ENCODE measurements at regions not wholly inside any gene's neighbourhood (a gene's known extent, or its start where the extent isn't known, plus 50 kb on each side); places are given as distances from the start of the nearest gene placed in this dataset.

GRCh38 chr6:100168148-100168547, 174.1 kb upstream of the MCHR2 start:
- Histone ChIP-seq H3K27ac (ENCODE audit: low read depth in 1 of 2, low read length in 1 of 2) (no peak overlapping the region), H3K4me1 (ENCODE audit: control insufficient read depth in 2 of 2, insufficient read depth in 2 of 2, low read length in 2 of 2) (no peaks in the 10 kb centered on the region), H3K9me3 (ENCODE audit: control insufficient read depth in 2 of 2, insufficient read depth in 1 of 2, low read length in 1 of 2) (no peaks in the 10 kb centered on the region), H3K4me3 (ENCODE audit: low read length in 2 of 2) (no peak overlapping the region), H3K27me3 (ENCODE audit: control insufficient read depth in 2 of 2, insufficient read depth in 1 of 2, low read length in 1 of 2) (no peaks in the 10 kb centered on the region), H3K36me3 (ENCODE audit: control insufficient read depth in 2 of 2, insufficient read depth in 2 of 2, low read length in 1 of 2) (no peaks in the 10 kb centered on the region)
- 45% methylated on average over 3 of the region's 3 CpGs for WGBS
- DNase-seq (ENCODE audit: low read depth in 6 of 9, low spot score in 9 of 9): no peak

GRCh38 chr6:100167585-100167984, 173.6 kb upstream of the MCHR2 start:
- Histone ChIP-seq H3K36me3 (ENCODE audit: control insufficient read depth in 2 of 2, insufficient read depth in 2 of 2, low read length in 1 of 2) (no peaks in the 10 kb centered on the region), H3K4me1 (ENCODE audit: control insufficient read depth in 2 of 2, insufficient read depth in 2 of 2, low read length in 2 of 2) (no peaks in the 10 kb centered on the region), H3K4me3 (ENCODE audit: low read length in 2 of 2) (no peak overlapping the region), H3K9me3 (ENCODE audit: control insufficient read depth in 2 of 2, insufficient read depth in 1 of 2, low read length in 1 of 2) (no peaks in the 10 kb centered on the region), H3K27me3 (ENCODE audit: control insufficient read depth in 2 of 2, insufficient read depth in 1 of 2, low read length in 1 of 2) (no peaks in the 10 kb centered on the region), H3K27ac (ENCODE audit: low read depth in 1 of 2, low read length in 1 of 2) (no peak overlapping the region)
- 28% methylated on average over 4 of the region's 4 CpGs for WGBS
- no peak for DNase-seq (ENCODE audit: low read depth in 6 of 9, low spot score in 9 of 9)

GRCh38 chr6:100166956-100167355, 172.9 kb upstream of the MCHR2 start:
- H3K36me3 ChIP-seq (ENCODE audit: control insufficient read depth in 2 of 2, insufficient read depth in 2 of 2, low read length in 1 of 2): no peaks in the 10 kb centered on the region
- no peaks in the 10 kb centered on the region for H3K4me1 ChIP-seq (ENCODE audit: control insufficient read depth in 2 of 2, insufficient read depth in 2 of 2, low read length in 2 of 2)
- H3K4me3 ChIP-seq (ENCODE audit: low read length in 2 of 2): no peak overlapping the region
- DNase-seq (ENCODE audit: low read depth in 6 of 9, low spot score in 9 of 9): no peak
- H3K27me3 ChIP-seq (ENCODE audit: control insufficient read depth in 2 of 2, insufficient read depth in 1 of 2, low read length in 1 of 2): no peaks in the 10 kb centered on the region
- H3K27ac ChIP-seq (ENCODE audit: low read depth in 1 of 2, low read length in 1 of 2): no peak overlapping the region
- H3K9me3 ChIP-seq (ENCODE audit: control insufficient read depth in 2 of 2, insufficient read depth in 1 of 2, low read length in 1 of 2): no peaks in the 10 kb centered on the region
- 44% methylated on average over 2 of the region's 2 CpGs for WGBS

- no peaks in the 10 kb centered on the region for H3K9me3 ChIP-seq (ENCODE audit: control insufficient read depth in 2 of 2, insufficient read depth in 1 of 2, low read length in 1 of 2)
These were observed 171.4 kb upstream of the MCHR2 start for GRCh38 chr6:100165442-100165841.

GRCh38 chr6:100163035-100163434, 169.0 kb upstream of the MCHR2 start:
- no peaks in the 10 kb centered on the region for H3K27me3 ChIP-seq (ENCODE audit: control insufficient read depth in 2 of 2, insufficient read depth in 1 of 2, low read length in 1 of 2)
- WGBS: 34% methylated on average over 5 of the region's 5 CpGs

More at GRCh38 chr6:100165442-100165841, 171.4 kb upstream of the MCHR2 start:
- no peaks in the 10 kb centered on the region for H3K27me3 ChIP-seq (ENCODE audit: control insufficient read depth in 2 of 2, insufficient read depth in 1 of 2, low read length in 1 of 2)
- H3K27ac ChIP-seq (ENCODE audit: low read depth in 1 of 2, low read length in 1 of 2): no peak overlapping the region
- H3K4me1 ChIP-seq (ENCODE audit: control insufficient read depth in 2 of 2, insufficient read depth in 2 of 2, low read length in 2 of 2): no peaks in the 10 kb centered on the region
- no peaks in the 10 kb centered on the region for H3K36me3 ChIP-seq (ENCODE audit: control insufficient read depth in 2 of 2, insufficient read depth in 2 of 2, low read length in 1 of 2)
- DNase-seq (ENCODE audit: low read depth in 6 of 9, low spot score in 9 of 9): no peak
- no peak overlapping the region for H3K4me3 ChIP-seq (ENCODE audit: low read length in 2 of 2)

GRCh38 chr6:100161782-100162365, 167.9 kb upstream of the MCHR2 start:
- no peak overlapping the region for H3K27ac ChIP-seq (ENCODE audit: low read depth in 1 of 2, low read length in 1 of 2)
- no peaks in the 10 kb centered on the region for H3K27me3 ChIP-seq (ENCODE audit: control insufficient read depth in 2 of 2, insufficient read depth in 1 of 2, low read length in 1 of 2)
- DNase-seq (ENCODE audit: low read depth in 6 of 9, low spot score in 9 of 9): no peak
- H3K4me1 ChIP-seq (ENCODE audit: control insufficient read depth in 2 of 2, insufficient read depth in 2 of 2, low read length in 2 of 2): no peaks in the 10 kb centered on the region
- WGBS: 76% methylated on average over 2 of the region's 2 CpGs
- no peaks in the 10 kb centered on the region for H3K36me3 ChIP-seq (ENCODE audit: control insufficient read depth in 2 of 2, insufficient read depth in 2 of 2, low read length in 1 of 2)
- H3K9me3 ChIP-seq (ENCODE audit: control insufficient read depth in 2 of 2, insufficient read depth in 1 of 2, low read length in 1 of 2): no peaks in the 10 kb centered on the region
- H3K4me3 ChIP-seq (ENCODE audit: low read length in 2 of 2): no peak overlapping the region

More at GRCh38 chr6:100163035-100163434, 169.0 kb upstream of the MCHR2 start:
- Histone ChIP-seq H3K27ac (ENCODE audit: low read depth in 1 of 2, low read length in 1 of 2) (no peak overlapping the region), H3K4me3 (ENCODE audit: low read length in 2 of 2) (no peak overlapping the region), H3K36me3 (ENCODE audit: control insufficient read depth in 2 of 2, insufficient read depth in 2 of 2, low read length in 1 of 2) (no peaks in the 10 kb centered on the region), H3K9me3 (ENCODE audit: control insufficient read depth in 2 of 2, insufficient read depth in 1 of 2, low read length in 1 of 2) (no peaks in the 10 kb centered on the region), H3K4me1 (ENCODE audit: control insufficient read depth in 2 of 2, insufficient read depth in 2 of 2, low read length in 2 of 2) (no peaks in the 10 kb centered on the region)
- DNase-seq (ENCODE audit: low read depth in 6 of 9, low spot score in 9 of 9): no peak

- DNase-seq (ENCODE audit: low read depth in 6 of 9, low spot score in 9 of 9): no peak
- Histone ChIP-seq H3K36me3 (ENCODE audit: control insufficient read depth in 2 of 2, insufficient read depth in 2 of 2, low read length in 1 of 2) (no peaks in the 10 kb centered on the region), H3K27me3 (ENCODE audit: control insufficient read depth in 2 of 2, insufficient read depth in 1 of 2, low read length in 1 of 2) (no peaks in the 10 kb centered on the region), H3K27ac (ENCODE audit: low read depth in 1 of 2, low read length in 1 of 2) (no peak overlapping the region), H3K9me3 (ENCODE audit: control insufficient read depth in 2 of 2, insufficient read depth in 1 of 2, low read length in 1 of 2) (no peaks in the 10 kb centered on the region), H3K4me1 (ENCODE audit: control insufficient read depth in 2 of 2, insufficient read depth in 2 of 2, low read length in 2 of 2) (no peaks in the 10 kb centered on the region), H3K4me3 (ENCODE audit: low read length in 2 of 2) (no peak overlapping the region)
- WGBS: 71% methylated on average over 3 of the region's 3 CpGs
These were observed 166.9 kb upstream of the MCHR2 start for GRCh38 chr6:100160930-100161329.

GRCh38 chr6:100155141-100155540, 161.1 kb upstream of the MCHR2 start:
- H3K36me3 ChIP-seq (ENCODE audit: control insufficient read depth in 2 of 2, insufficient read depth in 2 of 2, low read length in 1 of 2): no peaks in the 10 kb centered on the region
- no peaks in the 10 kb centered on the region for H3K27me3 ChIP-seq (ENCODE audit: control insufficient read depth in 2 of 2, insufficient read depth in 1 of 2, low read length in 1 of 2)
- no peak overlapping the region for H3K4me3 ChIP-seq (ENCODE audit: low read length in 2 of 2)
- WGBS: 85% methylated on average over 2 of the region's 2 CpGs
- DNase-seq (ENCODE audit: low read depth in 6 of 9, low spot score in 9 of 9): no peak
- no peaks in the 10 kb centered on the region for H3K4me1 ChIP-seq (ENCODE audit: control insufficient read depth in 2 of 2, insufficient read depth in 2 of 2, low read length in 2 of 2)
- no peak overlapping the region for H3K27ac ChIP-seq (ENCODE audit: low read depth in 1 of 2, low read length in 1 of 2)
- no peaks in the 10 kb centered on the region for H3K9me3 ChIP-seq (ENCODE audit: control insufficient read depth in 2 of 2, insufficient read depth in 1 of 2, low read length in 1 of 2)

GRCh38 chr6:100153636-100154275, 159.7 kb upstream of the MCHR2 start:
- no peaks in the 10 kb centered on the region for H3K9me3 ChIP-seq (ENCODE audit: control insufficient read depth in 2 of 2, insufficient read depth in 1 of 2, low read length in 1 of 2)
- H3K4me3 ChIP-seq (ENCODE audit: low read length in 2 of 2): no peak overlapping the region
- H3K27me3 ChIP-seq (ENCODE audit: control insufficient read depth in 2 of 2, insufficient read depth in 1 of 2, low read length in 1 of 2): no peaks in the 10 kb centered on the region
- no peaks in the 10 kb centered on the region for H3K4me1 ChIP-seq (ENCODE audit: control insufficient read depth in 2 of 2, insufficient read depth in 2 of 2, low read length in 2 of 2)
- no peak overlapping the region for H3K27ac ChIP-seq (ENCODE audit: low read depth in 1 of 2, low read length in 1 of 2)
- H3K36me3 ChIP-seq (ENCODE audit: control insufficient read depth in 2 of 2, insufficient read depth in 2 of 2, low read length in 1 of 2): no peaks in the 10 kb centered on the region
- DNase-seq (ENCODE audit: low read depth in 6 of 9, low spot score in 9 of 9): no peak
- WGBS: 82% methylated on average over 2 of the region's 2 CpGs

Data from thymus (tissue), 11 donors.